ENCODE measurements at regions not wholly inside any gene's neighbourhood (a gene's known extent, or its start where the extent isn't known, plus 50 kb on each side); places are given as distances from the start of the nearest gene placed in this dataset.

- intact Hi-C loops (cut with DNase I), result no loop called here
- no peak for TF ChIP-seq CTCF (IDR thresholded peaks at IDR 0.05)
Measured at GRCh38 chr3:63060412-63060811, 185.2 kb upstream of the CADPS start.

GRCh38 chr3:63061449-63061848 is 186.2 kb upstream of the CADPS start:
- Histone ChIP-seq H3K4me1 (no peaks in the 10 kb centered on the region), H3K9me3 (no peaks in the 10 kb centered on the region), H3K9ac (ENCODE audit: low read depth in 2 of 2, low read length in 2 of 2) (no peak overlapping the region), H3K27ac (no peak overlapping the region), H3K4me3 (no peak overlapping the region), H3K36me3 (no peaks in the 10 kb centered on the region), H3K27me3 (no peaks in the 10 kb centered on the region)
- intact Hi-C loops (cut with DNase I), result no loop called here
- DNase-seq, result no peak
- TF ChIP-seq CTCF (IDR thresholded peaks at IDR 0.05), result no peak

More at GRCh38 chr3:63060412-63060811, 185.2 kb upstream of the CADPS start:
- no peak for DNase-seq
- Histone ChIP-seq H3K4me3 (no peak overlapping the region), H3K27me3 (no peaks in the 10 kb centered on the region), H3K9ac (ENCODE audit: low read depth in 2 of 2, low read length in 2 of 2) (no peak overlapping the region), H3K9me3 (no peaks in the 10 kb centered on the region), H3K36me3 (no peaks in the 10 kb centered on the region), H3K4me1 (no peaks in the 10 kb centered on the region), H3K27ac (no peak overlapping the region)

GRCh38 chr3:63064209-63064755 is 189.1 kb upstream of the CADPS start:
- intact Hi-C loops (cut with DNase I), result no loop called here
- H3K27me3 ChIP-seq, result no peaks in the 10 kb centered on the region

GRCh38 chr3:63067999-63068645 is 192.9 kb upstream of the CADPS start:
- Histone ChIP-seq H3K9ac (ENCODE audit: low read depth in 2 of 2, low read length in 2 of 2) (no peak overlapping the region), H3K4me3 (no peak overlapping the region), H3K4me1 (no peaks in the 10 kb centered on the region), H3K9me3 (no peaks in the 10 kb centered on the region), H3K27me3 (no peaks in the 10 kb centered on the region), H3K36me3 (no peaks in the 10 kb centered on the region), H3K27ac (no peak overlapping the region)
- TF ChIP-seq CTCF (IDR thresholded peaks at IDR 0.05), result no peak
- peak; percentile 38 for DNase-seq
- intact Hi-C loops (cut with DNase I), result no loop called here

More at GRCh38 chr3:63064209-63064755, 189.1 kb upstream of the CADPS start:
- Histone ChIP-seq H3K4me1 (no peaks in the 10 kb centered on the region), H3K9ac (ENCODE audit: low read depth in 2 of 2, low read length in 2 of 2) (no peak overlapping the region), H3K9me3 (no peaks in the 10 kb centered on the region), H3K36me3 (no peaks in the 10 kb centered on the region), H3K4me3 (no peak overlapping the region), H3K27ac (no peak overlapping the region)
- DNase-seq, result no peak
- no peak for TF ChIP-seq CTCF (IDR thresholded peaks at IDR 0.05)

GRCh38 chr3:63069806-63070475 is 194.7 kb upstream of the CADPS start:
- intact Hi-C loops (cut with DNase I), result no loop called here
- H3K27ac ChIP-seq, result no peak overlapping the region
- DNase-seq, result no peak

More at GRCh38 chr3:63069806-63070475, 194.7 kb upstream of the CADPS start:
- Histone ChIP-seq H3K27me3 (no peaks in the 10 kb centered on the region), H3K4me3 (no peak overlapping the region), H3K4me1 (no peaks in the 10 kb centered on the region), H3K36me3 (no peaks in the 10 kb centered on the region), H3K9me3 (no peaks in the 10 kb centered on the region), H3K9ac (ENCODE audit: low read depth in 2 of 2, low read length in 2 of 2) (no peak overlapping the region)
- TF ChIP-seq CTCF (IDR thresholded peaks at IDR 0.05), result no peak

All from colonic mucosa (tissue), 4 donors.